ENCODE measurements at regions not wholly inside any gene's neighbourhood (a gene's known extent, or its start where the extent isn't known, plus 50 kb on each side); places are given as distances from the start of the nearest gene placed in this dataset.

DNA sequence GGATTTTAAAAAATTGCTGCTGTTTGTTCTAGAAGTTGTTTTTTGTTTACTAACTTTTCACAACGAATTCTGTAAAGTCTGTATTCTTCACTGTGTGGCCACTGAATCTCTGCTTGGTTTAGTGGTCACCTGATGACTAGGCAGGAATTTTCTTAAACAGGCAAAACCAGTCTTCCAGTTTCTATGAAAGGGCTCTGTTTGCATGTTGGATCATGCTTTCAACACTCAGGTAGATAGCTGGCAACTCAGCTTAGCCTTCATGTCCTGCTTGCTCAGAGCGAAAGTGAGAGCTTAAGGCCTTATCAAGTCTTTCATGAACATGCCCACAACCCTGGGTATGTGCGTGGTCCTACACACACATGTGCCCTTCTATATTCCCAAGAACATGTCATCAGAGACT is 52.4 kb upstream of the CCDC190 start:
- Histone ChIP-seq H3K4me1 (replicated peaks in 1 of 2) (no peaks in the 10 kb centered on the region), H3K36me3 (replicated peaks in 1 of 2) (no peaks in the 10 kb centered on the region), H3K27ac (no peak overlapping the region), H3K27me3 (no peaks in the 10 kb centered on the region), H3K9me3 (replicated peaks in 1 of 3) (peaks cover 0 to 13% (median 0%) of the 10 kb centered on the region in 3 donors), H3K4me3 (no peak overlapping the region)
- DNase-seq = no peak
- intact Hi-C loops (cut with DNase I) = no loop called here
- 76 to 88% (median 83%) methylated on average over 3 of the region's 3 CpGs for WGBS, 4 donors
- no peak for TF ChIP-seq CTCF (IDR thresholded peaks at IDR 0.05)
- TF ChIP-seq POLR2A (IDR thresholded peaks at IDR 0.05) = no peak

DNA sequence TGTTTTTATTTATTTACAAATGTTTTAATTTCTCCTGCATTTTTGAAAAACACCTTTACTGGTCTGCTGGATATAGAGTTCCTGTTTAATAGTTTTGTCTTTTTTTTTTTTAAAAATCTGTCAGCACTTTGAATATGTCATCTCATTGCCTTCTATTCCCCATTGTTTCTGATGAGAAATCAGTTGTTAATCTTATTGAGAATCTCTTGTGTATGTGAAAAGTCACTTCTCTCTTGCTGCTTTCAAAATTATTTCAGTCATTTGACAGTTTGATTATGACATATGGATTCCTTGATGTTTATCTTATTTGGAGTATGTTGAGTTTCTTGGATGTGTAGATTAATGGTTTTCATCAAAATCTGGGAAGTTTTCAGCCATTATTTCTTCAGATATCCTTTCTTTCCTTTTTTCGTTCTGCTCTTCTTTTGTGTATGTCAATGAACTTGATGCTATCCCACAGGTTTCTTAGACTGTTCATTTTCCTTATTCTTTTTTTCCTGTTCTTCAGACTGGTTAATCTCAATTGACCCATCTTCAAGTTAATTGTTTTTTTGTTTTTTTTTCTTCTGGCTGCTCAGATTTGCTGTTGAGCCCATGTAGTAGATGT is 51.2 kb upstream of the CCDC190 start:
- H3K4me3 ChIP-seq = no peak overlapping the region
- intact Hi-C loops (cut with DNase I) = no loop called here
- 62 to 86% (median 85%) methylated on average over 1 of the region's 1 CpG for WGBS, 4 donors
- H3K36me3 ChIP-seq (replicated peaks in 1 of 2) = no peaks in the 10 kb centered on the region
- no peak for DNase-seq
- H3K9me3 ChIP-seq (replicated peaks in 1 of 3) = peaks cover 0 to 13% (median 0%) of the 10 kb centered on the region in 3 donors
- H3K27me3 ChIP-seq = no peaks in the 10 kb centered on the region
- no peaks in the 10 kb centered on the region for H3K4me1 ChIP-seq (replicated peaks in 1 of 2)
- no peak for TF ChIP-seq CTCF (IDR thresholded peaks at IDR 0.05)
- no peak for TF ChIP-seq POLR2A (IDR thresholded peaks at IDR 0.05)
- H3K27ac ChIP-seq = no peak overlapping the region

Small RNA genes lying in the stretch of these regions (small RNA-seq; reads per million reads assigned to genes)
- 0 reads per million in 2 donors for gene AL392003.1
